Retina (tissue), 1 donor: ENCODE measurements at regions not wholly inside any gene's neighbourhood (a gene's known extent, or its start where the extent isn't known, plus 50 kb on each side); places are given as distances from the start of the nearest gene placed in this dataset.
"Not testable (repeated sequence)": the region's sequence is repeated elsewhere in the genome, so short reads cannot be mapped to it uniquely, and the experiment has no call there.

Experiments
- DNase-seq: peaks from one replicate; pipeline ENCODE4 v3.0.0-alpha.2; 2016

DNA sequence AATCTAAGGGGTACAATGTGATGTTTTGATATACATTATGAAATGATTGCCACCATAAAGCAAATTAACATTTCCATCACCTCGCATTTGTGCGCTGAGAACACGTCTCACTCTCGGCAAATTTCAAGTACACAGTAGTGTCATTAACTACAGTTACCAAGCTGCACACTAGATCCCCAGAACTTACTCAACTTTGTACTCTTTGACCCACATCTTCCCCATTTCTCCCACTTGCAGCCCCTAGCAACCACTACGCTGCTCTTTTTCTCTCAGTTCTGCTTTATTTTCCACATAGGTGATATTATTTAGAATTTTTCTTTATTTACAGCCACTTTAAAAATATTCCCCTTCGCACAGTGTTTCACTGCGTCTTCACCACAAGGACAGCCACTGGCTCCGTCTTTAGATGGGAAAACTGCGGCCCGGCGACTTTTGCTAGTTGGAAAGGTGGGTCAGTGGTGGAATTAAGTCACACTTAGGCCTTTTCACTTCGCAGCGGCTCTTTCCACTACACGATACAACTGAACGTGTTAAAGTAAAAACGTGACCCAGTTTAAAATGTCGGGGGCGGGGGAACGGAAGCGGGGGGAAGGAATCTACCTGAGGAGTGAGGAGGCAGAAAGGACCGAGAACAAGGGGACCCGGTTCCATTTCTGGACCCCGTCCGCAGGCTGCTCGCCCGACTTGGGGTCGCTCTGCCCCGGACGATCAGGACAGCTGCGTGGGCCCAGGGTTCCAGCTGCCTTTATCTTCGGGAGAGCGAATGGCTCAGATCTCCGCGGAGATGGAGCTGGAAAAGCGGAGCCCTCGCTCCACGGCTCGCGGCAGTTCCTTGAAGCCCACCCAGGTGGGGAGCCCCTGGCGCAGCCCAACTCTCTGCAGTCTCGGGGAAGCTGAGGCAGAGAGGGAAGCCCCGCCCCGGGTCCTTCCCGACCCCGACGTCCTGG, 486.1 kb downstream of the UQCRFS1 start:
- no peak for DNase-seq

DNA sequence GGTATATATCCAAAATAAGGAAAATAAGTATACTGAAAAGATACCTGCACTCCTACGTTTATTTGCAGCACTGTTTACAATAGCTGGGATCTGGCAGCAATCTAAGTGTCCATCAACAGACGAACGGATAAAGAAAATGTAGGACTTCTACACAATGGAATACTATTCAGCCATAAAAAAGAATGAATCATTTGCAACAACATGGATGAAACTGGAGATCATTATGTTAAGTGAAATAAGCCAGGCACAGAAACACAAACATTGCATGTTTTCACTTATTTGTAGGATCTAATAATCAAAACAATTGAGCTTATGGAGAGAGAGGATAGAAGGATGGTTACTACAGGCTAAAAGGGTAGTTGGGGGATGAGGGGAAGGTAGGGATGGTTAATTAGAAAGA, 494.0 kb downstream of the UQCRFS1 start:
- no peak for DNase-seq

DNA sequence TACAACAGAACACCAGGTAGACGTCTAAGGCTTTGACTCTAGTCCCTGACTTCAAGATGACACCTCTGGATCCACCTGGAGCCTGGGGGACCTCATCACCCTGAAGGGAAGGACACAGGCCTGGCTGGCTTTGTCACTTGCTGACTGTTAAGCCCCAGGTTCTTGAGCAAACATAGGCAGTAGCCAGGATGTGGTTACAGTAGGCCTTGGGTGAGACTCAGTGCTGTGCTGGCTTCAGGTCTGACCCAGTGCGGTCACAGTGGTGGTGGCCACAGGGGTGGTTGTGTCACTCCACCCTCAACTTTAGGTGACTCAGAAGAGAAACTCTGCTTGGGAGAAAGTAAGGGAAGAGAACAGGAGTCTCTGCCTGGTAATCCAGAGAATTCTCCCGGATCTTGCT, 497.8 kb downstream of the UQCRFS1 start:
- no peak for DNase-seq

DNA sequence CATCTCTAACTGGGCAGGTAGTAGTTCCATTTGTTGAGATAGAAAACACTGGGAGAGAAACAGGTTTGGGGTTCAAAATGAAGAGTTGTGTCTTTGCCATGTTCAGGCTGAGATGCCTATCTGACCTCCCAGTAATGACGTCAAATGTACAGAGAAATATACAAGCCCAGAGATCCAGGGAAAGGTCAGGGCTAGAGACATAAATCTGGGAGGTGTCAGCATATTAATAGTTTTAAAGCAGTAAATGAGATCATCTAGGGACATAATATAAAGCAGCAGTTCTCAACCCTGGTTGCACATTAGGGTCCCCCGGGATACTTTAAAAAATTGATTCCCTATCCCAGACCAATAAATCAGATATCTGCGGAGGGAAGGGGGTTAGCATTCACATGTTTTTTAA, 501.5 kb downstream of the UQCRFS1 start:
- DNase-seq = no peak

DNA sequence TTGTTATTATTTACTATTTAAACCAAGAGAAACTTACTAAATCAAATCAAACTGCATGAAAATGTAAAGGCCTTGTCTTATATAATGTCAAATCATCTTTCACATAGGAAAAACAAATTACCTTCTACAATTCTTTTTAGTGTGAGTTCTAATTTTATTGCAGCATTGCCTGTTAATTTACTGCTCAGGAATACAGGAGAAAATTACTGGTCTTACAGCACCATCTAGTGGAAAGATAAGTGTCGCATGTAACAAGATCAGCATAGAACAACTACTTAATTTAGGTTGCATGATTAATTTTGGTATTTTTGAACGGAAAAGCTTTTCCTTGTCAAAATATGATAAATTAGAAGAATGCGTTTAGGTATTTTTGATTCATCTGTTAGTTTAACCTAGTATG, 502.7 kb downstream of the UQCRFS1 start:
- DNase-seq = no peak

DNA sequence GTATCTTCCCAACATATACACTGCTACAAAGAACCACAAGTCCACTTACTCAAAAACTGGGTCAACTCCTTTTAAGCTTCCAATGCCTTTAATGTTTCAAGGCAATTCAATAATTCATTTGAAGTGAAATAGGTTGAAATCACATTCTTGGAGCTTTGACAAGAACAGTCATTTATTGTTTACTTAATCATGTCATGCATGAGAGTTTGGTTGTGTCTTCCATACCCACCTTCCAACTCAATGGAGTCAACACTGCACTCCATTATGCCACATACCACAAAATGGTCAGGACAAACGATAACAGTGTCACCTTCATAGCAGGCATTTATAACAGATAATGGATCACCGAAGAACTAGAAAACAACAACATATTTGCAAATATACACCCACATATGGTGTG, 506.3 kb downstream of the UQCRFS1 start:
- DNase-seq = no peak

DNA sequence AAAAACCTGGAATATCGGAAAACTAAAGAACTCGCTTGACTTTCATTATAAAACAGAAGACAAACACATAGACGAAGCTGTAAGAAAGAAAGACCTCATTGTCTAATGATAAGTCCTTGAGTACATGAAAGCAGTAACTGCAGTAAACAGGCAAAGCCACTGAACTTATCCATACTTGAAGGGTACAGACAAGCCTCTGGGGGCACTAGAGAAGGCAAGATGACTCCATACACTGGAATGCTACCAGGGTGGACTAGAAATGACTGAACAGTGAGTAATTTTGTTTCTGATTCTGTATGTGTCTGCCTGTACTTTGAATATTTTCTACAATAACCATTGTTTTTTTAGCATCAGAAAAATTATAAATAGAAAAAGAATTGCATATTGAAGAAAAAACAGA, 507.9 kb downstream of the UQCRFS1 start:
- no peak for DNase-seq

DNA sequence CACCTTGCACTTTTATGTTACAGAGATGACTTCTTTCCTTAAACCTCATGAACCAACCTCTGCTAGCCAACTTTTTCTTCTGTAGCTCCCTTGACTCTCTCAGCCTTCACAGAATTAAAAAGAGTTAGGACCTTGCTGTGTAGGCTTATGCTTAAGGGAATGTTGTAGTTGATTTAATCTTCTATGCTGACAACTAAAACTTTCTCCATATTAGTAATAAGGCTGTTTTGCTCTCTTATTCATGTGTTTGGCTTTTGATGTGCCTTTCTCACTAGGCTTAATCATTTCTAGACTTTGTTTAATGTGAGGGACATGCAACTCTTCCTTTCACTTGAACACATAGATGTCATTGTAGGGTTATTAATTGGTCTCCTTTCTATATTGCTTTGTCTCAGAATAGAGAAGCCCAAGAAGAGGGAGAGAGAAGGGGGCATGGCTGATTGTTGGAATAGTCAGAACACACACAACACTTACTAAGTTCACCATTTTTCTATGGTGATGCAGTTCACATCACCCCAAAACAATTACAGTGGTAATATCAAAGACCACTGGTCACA, 509.5 kb downstream of the UQCRFS1 start:
- DNase-seq = no peak

DNA sequence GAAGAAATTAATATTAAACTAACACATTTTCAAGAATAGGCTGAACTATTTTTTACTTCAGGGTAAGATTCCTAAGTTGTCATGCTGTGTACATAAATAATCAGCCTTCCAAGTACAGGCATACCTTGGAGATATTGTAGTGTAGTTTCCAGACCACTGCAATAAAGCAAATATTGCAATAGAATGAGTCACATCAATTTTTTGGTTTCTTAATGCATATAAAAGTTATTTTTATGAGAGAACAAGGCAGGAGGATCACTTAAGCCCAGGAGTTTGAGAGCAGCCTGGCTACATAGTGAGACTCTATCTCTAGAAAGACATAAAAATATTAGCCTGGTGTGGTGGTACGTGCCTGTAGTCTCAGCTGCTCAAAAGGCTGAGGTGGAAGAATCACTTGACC, 511.5 kb downstream of the UQCRFS1 start:
- DNase-seq = no peak

DNA sequence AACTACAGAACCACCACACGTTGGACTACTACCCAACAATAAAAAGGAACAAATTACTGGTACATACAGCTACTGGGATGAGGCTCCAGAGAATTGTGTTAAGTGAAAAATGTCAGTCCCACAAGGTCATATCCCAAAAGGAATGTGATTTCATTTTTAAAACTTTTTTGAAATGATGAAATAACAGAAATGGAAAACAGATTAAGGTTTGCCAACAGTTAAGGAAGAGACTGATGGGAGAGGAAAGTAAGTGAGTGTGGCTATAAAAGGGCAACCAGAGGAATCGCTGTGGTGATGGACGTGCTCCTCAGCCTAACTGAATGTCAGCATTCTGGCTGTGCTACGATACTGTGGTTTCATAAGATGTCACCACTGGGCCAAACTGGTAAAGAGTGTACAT, 512.8 kb downstream of the UQCRFS1 start:
- DNase-seq = no peak

DNA sequence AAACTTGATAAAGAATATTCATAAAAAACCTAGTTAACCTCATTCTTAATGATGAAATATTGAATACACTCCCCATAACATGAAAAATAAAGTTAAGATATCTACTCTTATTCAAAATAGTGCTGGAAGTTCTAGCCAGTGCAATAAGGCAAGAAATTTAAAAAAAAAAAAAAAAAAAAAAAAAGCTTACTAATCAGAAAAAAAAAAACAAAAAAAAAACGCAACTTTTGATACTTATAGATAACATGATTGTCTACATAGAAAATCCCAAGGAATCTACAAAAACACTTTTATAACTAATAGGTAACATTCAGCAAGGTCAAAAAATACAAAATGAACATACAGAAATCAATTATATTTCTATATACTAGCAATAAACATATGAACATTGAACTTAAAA, 515.6 kb downstream of the UQCRFS1 start:
- no peak for DNase-seq

DNA sequence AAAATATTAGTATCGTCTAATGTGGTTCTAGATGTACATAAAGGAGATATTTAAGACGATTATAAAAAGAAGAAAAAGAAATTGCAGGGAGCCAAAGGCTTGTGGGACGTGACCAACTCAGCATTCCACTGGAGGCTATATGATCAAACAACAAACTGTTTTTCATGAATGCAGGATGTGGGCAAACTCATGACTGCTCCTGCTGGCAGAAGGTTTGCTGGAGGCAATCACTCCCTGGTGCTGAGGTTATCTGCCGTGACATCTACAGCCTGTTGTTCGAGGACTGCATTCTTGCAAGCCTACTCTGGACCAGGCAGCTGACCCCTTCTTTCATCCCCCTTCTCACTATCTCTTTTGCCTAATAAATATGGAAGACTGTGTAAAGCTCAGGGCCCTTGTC, 518.1 kb downstream of the UQCRFS1 start:
- DNase-seq = no peak

DNA sequence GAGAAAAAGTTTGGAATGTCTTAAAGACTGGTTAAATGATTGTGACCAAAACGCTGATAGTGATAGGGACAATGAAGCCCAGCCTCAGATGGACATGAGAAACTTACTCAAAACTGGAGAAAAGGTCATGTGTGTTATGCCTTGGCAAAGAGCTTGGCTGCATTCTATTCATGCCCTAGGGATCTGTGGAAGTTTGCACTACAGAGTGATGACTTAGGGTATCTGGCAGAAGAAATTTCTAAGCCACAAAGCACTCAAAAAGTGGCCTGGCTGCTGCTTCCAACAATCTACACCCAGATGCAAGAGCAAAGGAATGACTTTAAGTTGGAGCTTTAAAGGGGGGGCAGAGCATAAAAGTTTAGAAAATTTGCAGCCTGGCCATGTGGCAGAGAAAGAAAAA, 521.3 kb downstream of the UQCRFS1 start:
- no peak for DNase-seq

DNA sequence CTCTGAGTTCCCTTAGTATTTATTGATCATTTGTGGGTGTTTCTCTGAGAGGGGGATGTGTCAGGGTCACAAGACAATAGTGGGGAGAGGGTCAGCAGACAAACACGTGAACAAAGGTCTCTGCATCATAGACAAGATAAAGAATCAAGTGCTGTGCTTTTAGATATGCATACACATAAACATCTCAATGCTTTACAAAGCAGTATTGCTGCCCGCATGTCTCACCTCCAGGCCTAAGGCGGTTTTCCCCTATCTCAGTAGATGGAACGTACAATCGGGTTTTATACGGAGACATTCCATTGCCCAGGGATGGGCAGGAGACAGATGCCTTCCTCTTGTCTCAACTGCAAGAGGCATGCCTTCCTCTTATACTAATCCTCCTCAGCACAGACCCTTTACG, 523.5 kb downstream of the UQCRFS1 start:
- not testable (repeated sequence) for DNase-seq

DNA sequence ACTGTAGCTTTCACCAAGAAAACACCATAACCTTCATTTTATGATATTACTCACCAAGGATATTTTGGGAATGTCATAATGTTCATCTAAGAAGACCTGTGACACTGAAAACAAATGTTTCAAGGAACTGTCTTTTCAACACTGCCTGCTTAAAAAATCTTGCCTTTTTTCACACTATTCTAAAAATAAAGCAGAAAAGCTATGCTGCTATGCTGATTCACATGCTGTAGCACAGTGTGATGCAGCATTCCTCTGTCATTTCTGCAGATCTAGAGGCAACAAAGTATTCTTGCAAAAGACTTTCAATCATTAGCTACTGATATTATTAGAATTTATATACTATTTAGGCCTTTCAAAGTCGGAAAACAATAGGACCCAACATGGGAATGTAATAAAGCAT, 525.7 kb downstream of the UQCRFS1 start:
- DNase-seq = no peak

DNA sequence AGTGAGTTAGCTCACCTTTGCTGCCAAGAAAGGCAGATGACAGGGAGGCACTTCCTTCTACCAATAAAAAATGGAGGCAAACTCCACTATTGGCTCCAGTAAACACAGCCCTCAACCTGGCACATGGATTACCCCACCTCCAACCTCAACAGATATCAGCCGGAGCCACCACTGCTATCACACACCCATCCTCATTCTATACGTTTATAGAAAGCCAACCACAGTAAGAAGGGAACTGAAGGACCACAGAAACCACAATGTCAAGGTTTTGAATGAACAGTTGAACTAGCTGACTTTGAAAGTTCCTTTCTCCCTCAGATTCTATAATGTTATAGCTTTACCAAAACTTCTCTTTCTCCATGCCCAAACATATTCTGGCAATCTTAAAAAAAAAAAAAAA, 526.2 kb downstream of the UQCRFS1 start:
- DNase-seq = no peak

DNA sequence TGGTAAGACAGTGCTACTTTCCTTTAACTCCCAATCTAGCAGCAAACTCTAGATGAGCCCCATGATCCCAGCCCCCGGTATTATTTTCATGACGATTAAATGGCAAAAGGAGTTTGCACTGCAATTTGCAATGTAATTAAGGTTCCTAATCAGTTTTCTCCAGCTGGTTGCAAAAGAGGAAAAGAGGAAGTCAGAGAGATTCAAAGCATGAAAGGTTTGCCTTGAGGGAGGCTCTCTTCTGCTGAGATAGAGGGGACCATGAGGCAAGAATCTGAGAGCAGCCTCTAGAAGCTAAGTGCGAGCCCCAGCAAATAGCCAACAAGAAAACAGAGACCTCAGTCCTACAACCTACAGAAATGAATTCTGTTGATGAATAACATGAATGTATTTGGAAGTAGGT, 527.1 kb downstream of the UQCRFS1 start:
- DNase-seq = no peak

DNA sequence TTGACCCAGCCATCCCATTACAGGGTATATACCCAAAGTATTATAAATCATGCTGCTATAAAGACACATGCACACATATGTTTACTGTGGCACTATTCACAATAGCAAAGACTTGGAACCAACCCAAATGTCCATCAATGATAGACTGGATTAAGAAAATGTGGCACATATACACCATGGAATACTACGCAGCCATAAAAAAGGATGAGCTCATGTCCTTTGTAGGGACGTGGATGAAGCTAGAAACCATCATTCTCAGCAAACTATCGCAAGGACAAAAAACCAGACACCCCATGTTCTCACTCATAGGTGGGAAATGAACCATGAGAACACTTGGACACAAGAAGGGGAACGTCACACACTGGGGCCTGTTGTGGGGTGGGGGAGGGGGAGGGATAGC, 527.9 kb downstream of the UQCRFS1 start:
- not testable (repeated sequence) for DNase-seq

DNA sequence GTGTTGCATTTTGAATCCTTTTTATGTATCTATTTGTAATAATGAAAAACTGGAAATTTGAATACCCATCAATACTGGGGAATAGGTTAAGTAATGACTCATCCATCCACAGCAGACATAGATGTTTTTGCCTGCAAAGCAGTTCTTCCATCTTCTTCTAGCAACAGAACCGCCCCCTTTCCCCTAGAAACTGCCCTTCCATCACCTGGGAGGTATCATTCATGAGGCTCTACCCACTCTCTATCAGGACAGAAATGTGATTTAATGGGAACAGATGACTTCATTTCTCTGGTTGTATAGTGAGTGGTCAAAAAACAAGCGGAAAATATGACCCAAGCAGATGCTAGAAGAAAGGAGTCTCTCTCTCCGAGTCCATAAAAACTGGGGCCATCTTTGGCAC, 532.8 kb downstream of the UQCRFS1 start:
- no peak for DNase-seq

DNA sequence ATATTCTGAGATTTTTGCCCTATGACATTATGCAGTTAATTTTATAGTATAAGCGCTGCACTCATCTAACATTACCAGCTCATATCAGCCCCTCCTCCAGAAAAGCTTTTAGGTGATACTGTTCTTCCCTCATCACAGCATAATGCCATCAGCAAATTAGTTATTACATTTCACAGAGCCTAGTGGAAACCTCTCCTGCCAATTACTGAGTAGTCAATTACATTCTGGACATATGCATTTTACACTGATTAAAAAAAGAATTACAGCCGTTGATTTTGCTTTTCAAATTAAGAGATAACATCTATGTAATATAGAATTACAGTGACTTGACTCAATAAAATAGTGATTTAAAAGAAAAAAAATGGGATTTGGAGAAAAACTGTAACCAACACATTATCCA, 542.1 kb downstream of the UQCRFS1 start:
- no peak for DNase-seq

DNA sequence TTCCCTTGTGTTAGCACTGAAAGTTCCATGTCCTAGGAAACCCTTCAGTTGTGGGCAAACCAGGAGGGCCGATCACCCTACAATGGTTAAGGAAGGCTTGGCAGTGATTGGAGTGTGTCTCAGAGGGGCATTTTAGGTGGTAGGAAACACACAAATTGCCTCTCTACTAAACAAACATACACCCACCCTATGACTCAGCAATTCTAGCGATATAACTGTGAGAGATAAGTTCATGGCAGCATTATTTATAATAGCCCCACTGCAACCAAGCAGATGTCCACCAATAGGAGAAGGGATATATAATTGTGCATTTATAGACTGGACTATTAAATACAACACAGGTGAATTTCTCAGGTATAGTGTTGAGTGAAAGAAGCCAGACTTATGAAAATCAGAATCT, 543.1 kb downstream of the UQCRFS1 start:
- no peak for DNase-seq

DNA sequence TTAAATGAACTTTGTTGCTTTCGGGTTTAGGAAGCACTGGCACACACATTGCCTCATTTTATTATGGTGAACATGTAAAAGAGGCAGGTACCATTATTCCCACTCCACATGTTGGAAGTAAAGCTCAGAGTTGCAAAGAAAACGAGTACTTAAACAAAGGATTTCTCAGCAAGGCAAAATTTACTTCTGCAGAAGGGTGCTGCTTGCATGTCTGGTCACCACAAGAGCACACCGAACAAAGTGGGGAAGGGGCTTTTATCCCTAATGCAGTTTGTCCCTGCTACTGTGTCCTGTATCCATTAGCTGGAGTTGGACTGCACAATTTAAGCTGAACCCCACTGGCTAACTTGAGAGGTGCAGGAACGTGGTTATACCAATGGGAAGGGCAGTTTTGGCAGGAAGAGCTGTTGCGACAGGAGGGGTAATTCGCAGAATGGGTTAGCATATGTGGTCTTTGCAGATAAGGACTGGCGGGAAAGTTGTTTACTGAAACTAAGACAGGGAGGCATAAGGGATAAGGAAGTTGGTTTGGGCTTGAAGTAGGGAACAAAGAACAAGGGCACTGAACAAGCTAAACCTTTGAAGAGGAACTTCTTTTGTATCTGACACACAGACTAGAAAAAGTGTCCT, 545.5 kb downstream of the UQCRFS1 start:
- DNase-seq = no peak

DNA sequence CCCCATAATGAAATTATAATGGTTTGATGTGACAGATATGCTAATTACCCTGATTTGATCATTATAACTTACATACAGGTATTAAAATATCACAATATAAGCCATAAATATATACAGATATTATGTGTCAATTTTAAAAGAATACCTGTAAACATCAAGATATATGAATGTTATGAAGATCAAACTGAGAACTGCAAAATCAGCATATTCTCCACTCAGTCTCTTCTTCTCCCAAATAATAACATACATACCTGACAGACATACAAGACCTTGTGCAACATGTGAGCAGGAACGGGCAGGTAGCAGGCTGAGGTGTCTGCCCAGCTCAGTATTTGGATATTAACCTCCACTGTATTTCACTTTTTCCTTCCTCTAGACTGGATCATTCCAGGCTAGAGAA, 547.2 kb downstream of the UQCRFS1 start:
- DNase-seq = no peak

DNA sequence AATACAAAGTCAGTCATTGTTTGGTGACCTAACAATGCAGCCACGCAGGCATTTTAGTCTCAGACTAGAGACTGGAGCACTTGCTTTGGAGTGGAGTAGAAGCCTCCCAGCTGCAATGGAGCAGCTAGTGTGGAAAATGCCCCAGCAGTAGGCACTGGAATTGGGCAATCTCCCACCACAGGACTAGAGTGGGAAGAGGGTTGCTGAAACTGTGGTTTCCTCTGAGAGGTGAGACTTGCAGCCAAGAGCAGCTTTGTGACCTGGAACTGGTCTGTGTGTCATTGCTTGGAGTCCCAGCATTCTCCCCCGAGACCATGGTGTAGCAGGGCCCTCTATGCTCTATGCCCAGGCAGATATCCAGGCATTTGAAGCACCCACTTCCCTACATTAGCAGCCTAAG, 556.3 kb downstream of the UQCRFS1 start:
- DNase-seq = no peak
